ENCODE measurements at regions not wholly inside any gene's neighbourhood (a gene's known extent, or its start where the extent isn't known, plus 50 kb on each side); places are given as distances from the start of the nearest gene placed in this dataset.

DNA sequence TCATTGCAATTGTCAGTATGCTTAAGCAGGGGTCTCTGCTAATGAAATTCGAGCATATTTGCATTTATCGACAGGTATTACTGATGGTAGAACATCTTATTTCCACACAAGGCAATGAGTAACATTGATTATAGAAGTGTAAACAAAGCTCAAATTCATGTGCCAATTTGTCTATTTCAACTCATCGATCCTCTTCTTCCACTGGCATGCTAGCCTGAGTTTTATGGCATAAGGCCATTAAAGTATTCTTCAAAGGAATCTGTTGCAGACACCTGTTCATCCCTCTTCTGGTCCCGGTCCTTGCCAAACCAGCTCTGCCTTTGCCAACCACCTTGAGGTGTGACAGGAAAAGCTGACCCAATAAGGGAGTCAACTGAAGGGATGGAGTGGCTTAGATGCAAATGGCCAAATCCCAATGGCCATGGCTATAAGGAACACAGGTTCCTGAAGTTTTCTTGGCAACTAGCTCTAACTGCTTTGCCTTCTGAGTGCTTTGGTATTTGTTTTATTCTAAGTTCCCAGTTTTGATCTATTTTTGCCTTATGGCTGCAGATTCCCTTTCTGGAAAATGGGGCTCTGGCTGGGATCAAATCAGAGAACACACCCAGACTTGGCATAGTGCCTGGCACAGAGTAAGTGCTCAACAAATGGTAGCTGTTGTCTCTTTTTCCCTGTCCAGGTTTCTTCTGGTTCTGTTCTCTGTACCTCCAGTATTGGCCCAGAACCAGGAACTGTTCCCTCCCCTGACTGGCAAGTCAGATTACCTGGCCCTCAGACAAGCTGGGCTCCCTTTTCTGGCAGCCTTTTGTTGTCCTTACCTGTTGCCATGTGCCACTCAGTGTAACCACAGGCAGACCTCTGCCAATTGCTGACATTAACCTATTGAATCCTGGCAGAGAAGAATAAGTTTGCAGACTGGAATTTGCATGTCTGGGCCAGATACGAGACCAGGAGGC, 63.1 kb downstream of the RTL9 start:
- Histone ChIP-seq H4K20me1 (replicated peaks; ENCODE audit: control insufficient read depth, insufficient read depth, low read length) (no peaks in the 10 kb centered on the region), H3K4me2 (ENCODE audit: insufficient read depth, low read length) (no peak overlapping the region), H3K4me3 (no peak overlapping the region), H3K27me3 (ENCODE audit: control insufficient read depth in 2 of 2, insufficient read depth in 2 of 2, low read length in 2 of 2) (peaks cover 0 to 3% of the 10 kb centered on the region in 2 experiments; a peak in 2 of 5 replicates), H3K9me3 (replicated peaks; ENCODE audit: control insufficient read depth, insufficient read depth, low read depth, low read length) (no peaks in the 10 kb centered on the region), H3K36me3 (ENCODE audit: control insufficient read depth, insufficient read depth, low read length) (no peaks in the 10 kb centered on the region), H3K79me2 (ENCODE audit: control insufficient read depth, insufficient read depth, low read length) (no peaks in the 10 kb centered on the region), H3K9me1 (ENCODE audit: control insufficient read depth, insufficient read depth, low read length) (no peaks in the 10 kb centered on the region), H3K27ac (ENCODE audit: extremely low read depth, low read depth, low read length) (no peak overlapping the region), H3K9ac (ENCODE audit: insufficient read depth in 1 of 2, low read depth in 2 of 2, low read length in 2 of 2) (no peak overlapping the region), H3K4me1 (replicated peaks in 1 of 2; ENCODE audit: control insufficient read depth in 2 of 2, insufficient read depth in 2 of 2, low read length in 2 of 2) (peaks cover 0 to 5% of the 10 kb centered on the region in 2 experiments; a peak in 3 of 5 replicates), H2AFZ (ENCODE audit: low read depth, low read length) (no peak overlapping the region)
- POLR2A ChIA-PET, result interaction anchor here (0.9 kb wide), 1 partner anchor 11 kb away, joined by 3 read pairs; no protein-coding TSS in a partner anchor
- intact Hi-C loops (cut with micrococcal nuclease) (no loop called here), in situ Hi-C loops (cut with MboI) (loop anchor here (25.0 kb wide), 1 partner anchor 509 kb away; no protein-coding TSS in a partner anchor)
- CTCF ChIA-PET (ENCODE audit: low intra/inter-chr PET ratio), result interaction anchor here (0.6 kb wide), 1 partner anchor 82 kb away, joined by 3 read pairs; no protein-coding TSS in a partner anchor
- DNase-seq (ENCODE audit: extremely low read depth in 1 of 4, low spot score in 3 of 4) (no peak), FAIRE-seq (no peak), ATAC-seq (no peak)
- BruUV-seq (replicated peaks), result no TSS peak
- 20% methylated on average over 4 of the region's 5 CpGs for WGBS (ENCODE audit: insufficient coverage, low coverage, missing lambda C conversion rate)
- TF ChIP-seq POLR2G (IDR thresholded peaks at IDR 0.05; ENCODE audit: low read depth, low read length) (no peak), STAT5A (IDR thresholded peaks at IDR 0.05; ENCODE audit: borderline replicate concordance, low read length) (no peak), RCOR1 (IDR thresholded peaks at IDR 0.05; ENCODE audit: borderline replicate concordance in 1 of 2, low read depth in 2 of 2, low read length in 2 of 2) (no peak), GTF2B (IDR thresholded peaks at IDR 0.05; ENCODE audit: extremely low read depth, insufficient read length) (no peak), ZNF395 (CRISPR knock-in tag; IDR thresholded peaks at IDR 0.05) (no peak), MAZ (CRISPR knock-in tag; conservative IDR thresholded peaks at IDR 0.05 in 1 of 2, IDR thresholded peaks at IDR 0.05 in 1 of 2) (no peak), ELK3 (CRISPR knock-in tag; IDR thresholded peaks at IDR 0.05) (no peak), HDAC3 (IDR thresholded peaks at IDR 0.05; ENCODE audit: borderline replicate concordance, partially characterized antibody) (no peak), KLF16 (IDR thresholded peaks at IDR 0.05) (no peak), ZNF224 (CRISPR knock-in tag; IDR thresholded peaks at IDR 0.05) (no peak), FOXJ3 (CRISPR knock-in tag; IDR thresholded peaks at IDR 0.05) (no peak), RHOXF2B (CRISPR knock-in tag; conservative IDR thresholded peaks at IDR 0.05) (no peak), ZNF324 (CRISPR knock-in tag; IDR thresholded peaks at IDR 0.05) (no peak), TRIM28 (IDR thresholded peaks at IDR 0.05) (no peak), BCOR (IDR thresholded peaks at IDR 0.05) (no peak), ZNF24 (IDR thresholded peaks at IDR 0.05) (no peak), ZNF695 (CRISPR knock-in tag; IDR thresholded peaks at IDR 0.05) (no peak), ZNF212 (CRISPR knock-in tag; IDR thresholded peaks at IDR 0.05) (no peak), IFI16 (CRISPR knock-in tag; IDR thresholded peaks at IDR 0.05) (no peak)
